ENCODE measurements at regions not wholly inside any gene's neighbourhood (a gene's known extent, or its start where the extent isn't known, plus 50 kb on each side); places are given as distances from the start of the nearest gene placed in this dataset.

DNA sequence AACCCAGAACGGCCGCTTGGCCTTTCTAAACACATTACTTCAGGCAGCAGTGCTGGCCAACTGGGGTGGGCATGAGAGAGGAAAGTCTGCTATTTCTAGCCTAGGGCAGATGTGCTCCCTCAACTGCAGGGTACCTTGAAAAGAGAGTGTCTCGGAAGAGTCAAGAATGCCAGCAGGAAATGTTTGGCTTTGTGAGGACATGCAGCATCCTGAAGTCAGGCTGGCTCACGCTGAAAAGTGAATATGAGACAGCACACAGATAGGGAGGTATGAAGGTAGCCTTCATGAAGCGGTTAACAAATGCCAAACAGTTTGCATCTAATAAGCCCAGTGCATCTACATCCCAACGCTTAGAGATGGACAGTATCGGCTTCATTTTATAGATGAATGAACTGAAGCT lies 65.0 kb upstream of the NCKAP5 start:
- no peak for TF ChIP-seq SNAI2 (CRISPR knock-in tag; IDR thresholded peaks at IDR 0.05)
- no peak for TF ChIP-seq ZNF565 (CRISPR knock-in tag; conservative IDR thresholded peaks at IDR 0.05; ENCODE audit: low read depth)
- no peak for TF ChIP-seq TOX (CRISPR knock-in tag; IDR thresholded peaks at IDR 0.05; ENCODE audit: borderline replicate concordance)
- TF ChIP-seq ISL1 (CRISPR knock-in tag; IDR thresholded peaks at IDR 0.05) = no peak
- TF ChIP-seq, protein P1, sequence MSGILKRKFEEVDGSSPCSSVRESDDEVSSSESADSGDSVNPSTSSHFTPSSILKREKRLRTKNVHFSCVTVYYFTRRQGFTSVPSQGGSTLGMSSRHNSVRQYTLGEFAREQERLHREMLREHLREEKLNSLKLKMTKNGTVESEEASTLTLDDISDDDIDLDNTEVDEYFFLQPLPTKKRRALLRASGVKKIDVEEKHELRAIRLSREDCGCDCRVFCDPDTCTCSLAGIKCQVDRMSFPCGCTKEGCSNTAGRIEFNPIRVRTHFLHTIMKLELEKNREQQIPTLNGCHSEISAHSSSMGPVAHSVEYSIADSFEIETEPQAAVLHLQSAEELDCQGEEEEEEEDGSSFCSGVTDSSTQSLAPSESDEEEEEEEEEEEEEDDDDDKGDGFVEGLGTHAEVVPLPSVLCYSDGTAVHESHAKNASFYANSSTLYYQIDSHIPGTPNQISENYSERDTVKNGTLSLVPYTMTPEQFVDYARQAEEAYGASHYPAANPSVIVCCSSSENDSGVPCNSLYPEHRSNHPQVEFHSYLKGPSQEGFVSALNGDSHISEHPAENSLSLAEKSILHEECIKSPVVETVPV (CRISPR knock-in tag; IDR thresholded peaks at IDR 0.05) = no peak

DNA sequence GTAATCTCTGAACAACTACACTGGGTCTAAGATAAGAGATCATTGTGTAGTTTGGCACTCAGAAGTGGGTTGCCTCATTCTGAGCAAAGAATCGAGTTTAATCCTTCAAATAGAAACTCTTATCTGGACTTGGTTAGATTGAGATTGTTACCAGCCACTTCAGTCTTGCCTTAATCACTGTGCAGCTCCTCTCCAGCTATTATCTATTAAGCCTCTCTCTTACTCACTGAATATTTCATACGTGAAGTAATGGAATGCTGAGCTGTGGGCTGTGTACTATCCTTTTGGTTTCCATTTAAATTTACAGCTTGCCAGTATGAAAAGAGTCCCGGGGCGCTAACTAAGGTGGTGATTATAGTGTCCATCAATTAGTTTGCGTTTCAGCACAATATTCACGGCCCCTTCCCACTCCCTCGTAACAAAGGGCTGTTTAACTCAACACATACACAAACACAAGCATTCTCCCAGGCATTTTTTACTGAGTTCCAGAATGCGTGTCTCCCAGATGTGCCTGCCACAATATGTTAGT lies 65.7 kb upstream of the NCKAP5 start:
- no peak for ATAC-seq
- TF ChIP-seq, protein P2, sequence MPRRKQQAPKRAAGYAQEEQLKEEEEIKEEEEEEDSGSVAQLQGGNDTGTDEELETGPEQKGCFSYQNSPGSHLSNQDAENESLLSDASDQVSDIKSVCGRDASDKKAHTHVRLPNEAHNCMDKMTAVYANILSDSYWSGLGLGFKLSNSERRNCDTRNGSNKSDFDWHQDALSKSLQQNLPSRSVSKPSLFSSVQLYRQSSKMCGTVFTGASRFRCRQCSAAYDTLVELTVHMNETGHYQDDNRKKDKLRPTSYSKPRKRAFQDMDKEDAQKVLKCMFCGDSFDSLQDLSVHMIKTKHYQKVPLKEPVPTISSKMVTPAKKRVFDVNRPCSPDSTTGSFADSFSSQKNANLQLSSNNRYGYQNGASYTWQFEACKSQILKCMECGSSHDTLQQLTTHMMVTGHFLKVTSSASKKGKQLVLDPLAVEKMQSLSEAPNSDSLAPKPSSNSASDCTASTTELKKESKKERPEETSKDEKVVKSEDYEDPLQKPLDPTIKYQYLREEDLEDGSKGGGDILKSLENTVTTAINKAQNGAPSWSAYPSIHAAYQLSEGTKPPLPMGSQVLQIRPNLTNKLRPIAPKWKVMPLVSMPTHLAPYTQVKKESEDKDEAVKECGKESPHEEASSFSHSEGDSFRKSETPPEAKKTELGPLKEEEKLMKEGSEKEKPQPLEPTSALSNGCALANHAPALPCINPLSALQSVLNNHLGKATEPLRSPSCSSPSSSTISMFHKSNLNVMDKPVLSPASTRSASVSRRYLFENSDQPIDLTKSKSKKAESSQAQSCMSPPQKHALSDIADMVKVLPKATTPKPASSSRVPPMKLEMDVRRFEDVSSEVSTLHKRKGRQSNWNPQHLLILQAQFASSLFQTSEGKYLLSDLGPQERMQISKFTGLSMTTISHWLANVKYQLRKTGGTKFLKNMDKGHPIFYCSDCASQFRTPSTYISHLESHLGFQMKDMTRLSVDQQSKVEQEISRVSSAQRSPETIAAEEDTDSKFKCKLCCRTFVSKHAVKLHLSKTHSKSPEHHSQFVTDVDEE (CRISPR knock-in tag; IDR thresholded peaks at IDR 0.05) = no peak
- TF ChIP-seq, protein P3, sequence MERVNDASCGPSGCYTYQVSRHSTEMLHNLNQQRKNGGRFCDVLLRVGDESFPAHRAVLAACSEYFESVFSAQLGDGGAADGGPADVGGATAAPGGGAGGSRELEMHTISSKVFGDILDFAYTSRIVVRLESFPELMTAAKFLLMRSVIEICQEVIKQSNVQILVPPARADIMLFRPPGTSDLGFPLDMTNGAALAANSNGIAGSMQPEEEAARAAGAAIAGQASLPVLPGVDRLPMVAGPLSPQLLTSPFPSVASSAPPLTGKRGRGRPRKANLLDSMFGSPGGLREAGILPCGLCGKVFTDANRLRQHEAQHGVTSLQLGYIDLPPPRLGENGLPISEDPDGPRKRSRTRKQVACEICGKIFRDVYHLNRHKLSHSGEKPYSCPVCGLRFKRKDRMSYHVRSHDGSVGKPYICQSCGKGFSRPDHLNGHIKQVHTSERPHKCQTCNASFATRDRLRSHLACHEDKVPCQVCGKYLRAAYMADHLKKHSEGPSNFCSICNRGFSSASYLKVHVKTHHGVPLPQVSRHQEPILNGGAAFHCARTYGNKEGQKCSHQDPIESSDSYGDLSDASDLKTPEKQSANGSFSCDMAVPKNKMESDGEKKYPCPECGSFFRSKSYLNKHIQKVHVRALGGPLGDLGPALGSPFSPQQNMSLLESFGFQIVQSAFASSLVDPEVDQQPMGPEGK (CRISPR knock-in tag; IDR thresholded peaks at IDR 0.05; ENCODE audit: borderline replicate concordance) = no peak
- TF ChIP-seq ISL1 (CRISPR knock-in tag; IDR thresholded peaks at IDR 0.05) (peak; percentile 91), TOX (CRISPR knock-in tag; IDR thresholded peaks at IDR 0.05; ENCODE audit: borderline replicate concordance) (no peak), CSDC2 (CRISPR knock-in tag; IDR thresholded peaks at IDR 0.05) (no peak)
- TF ChIP-seq, protein P4, sequence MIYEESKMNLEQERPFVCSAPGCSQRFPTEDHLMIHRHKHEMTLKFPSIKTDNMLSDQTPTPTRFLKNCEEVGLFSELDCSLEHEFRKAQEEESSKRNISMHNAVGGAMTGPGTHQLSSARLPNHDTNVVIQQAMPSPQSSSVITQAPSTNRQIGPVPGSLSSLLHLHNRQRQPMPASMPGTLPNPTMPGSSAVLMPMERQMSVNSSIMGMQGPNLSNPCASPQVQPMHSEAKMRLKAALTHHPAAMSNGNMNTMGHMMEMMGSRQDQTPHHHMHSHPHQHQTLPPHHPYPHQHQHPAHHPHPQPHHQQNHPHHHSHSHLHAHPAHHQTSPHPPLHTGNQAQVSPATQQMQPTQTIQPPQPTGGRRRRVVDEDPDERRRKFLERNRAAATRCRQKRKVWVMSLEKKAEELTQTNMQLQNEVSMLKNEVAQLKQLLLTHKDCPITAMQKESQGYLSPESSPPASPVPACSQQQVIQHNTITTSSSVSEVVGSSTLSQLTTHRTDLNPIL (CRISPR knock-in tag; IDR thresholded peaks at IDR 0.05; ENCODE audit: low read depth) = peak; percentile 84

More for the DNA sequence above, 65.0 kb upstream of the NCKAP5 start:
- ATAC-seq = no peak

DNA sequence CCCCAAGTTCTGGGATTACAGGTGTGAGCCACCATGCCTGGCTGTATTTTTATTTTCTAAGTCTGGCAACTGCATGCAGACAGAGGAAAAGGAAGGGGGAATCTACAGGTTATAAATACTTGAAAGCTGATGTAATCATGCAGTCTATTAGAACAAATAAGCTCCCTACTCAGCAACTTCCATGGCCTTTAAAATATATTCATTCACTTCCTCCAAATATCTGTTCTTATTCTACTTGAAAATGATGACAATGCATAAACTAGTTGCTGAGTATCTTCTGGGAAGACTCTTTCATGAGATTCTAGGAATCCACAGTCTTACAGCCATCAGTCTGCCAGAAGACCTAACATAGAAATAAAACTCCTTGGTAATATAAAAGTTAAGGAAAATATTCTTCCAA lies 66.9 kb upstream of the NCKAP5 start:
- TF ChIP-seq ESRRG (CRISPR knock-in tag; IDR thresholded peaks at IDR 0.05) (no peak), ARNTL (CRISPR knock-in tag; IDR thresholded peaks at IDR 0.05; ENCODE audit: borderline replicate concordance, low read depth) (no peak), ZNF565 (CRISPR knock-in tag; conservative IDR thresholded peaks at IDR 0.05; ENCODE audit: low read depth) (no peak), GLIS3 (CRISPR knock-in tag; IDR thresholded peaks at IDR 0.05) (no peak), TOX (CRISPR knock-in tag; IDR thresholded peaks at IDR 0.05; ENCODE audit: borderline replicate concordance) (no peak), TCF4 (CRISPR knock-in tag; IDR thresholded peaks at IDR 0.05; ENCODE audit: borderline replicate concordance) (no peak), ZFP30 (CRISPR knock-in tag; IDR thresholded peaks at IDR 0.05) (no peak), PPARA (CRISPR knock-in tag; IDR thresholded peaks at IDR 0.05; ENCODE audit: borderline replicate concordance) (no peak), ZNF70 (CRISPR knock-in tag; IDR thresholded peaks at IDR 0.05) (no peak), OSR1 (CRISPR knock-in tag; IDR thresholded peaks at IDR 0.05) (no peak), RARB (CRISPR knock-in tag; IDR thresholded peaks at IDR 0.05) (no peak), ZNF8 (CRISPR knock-in tag; IDR thresholded peaks at IDR 0.05) (no peak), CSDC2 (CRISPR knock-in tag; IDR thresholded peaks at IDR 0.05) (no peak), ISL1 (CRISPR knock-in tag; IDR thresholded peaks at IDR 0.05) (no peak)
- TF ChIP-seq, protein P3 (CRISPR knock-in tag; IDR thresholded peaks at IDR 0.05; ENCODE audit: borderline replicate concordance) = no peak
- TF ChIP-seq, protein P4 (CRISPR knock-in tag; IDR thresholded peaks at IDR 0.05; ENCODE audit: low read depth) = no peak
- TF ChIP-seq, protein P2 (CRISPR knock-in tag; IDR thresholded peaks at IDR 0.05) = no peak
- TF ChIP-seq, protein P5, sequence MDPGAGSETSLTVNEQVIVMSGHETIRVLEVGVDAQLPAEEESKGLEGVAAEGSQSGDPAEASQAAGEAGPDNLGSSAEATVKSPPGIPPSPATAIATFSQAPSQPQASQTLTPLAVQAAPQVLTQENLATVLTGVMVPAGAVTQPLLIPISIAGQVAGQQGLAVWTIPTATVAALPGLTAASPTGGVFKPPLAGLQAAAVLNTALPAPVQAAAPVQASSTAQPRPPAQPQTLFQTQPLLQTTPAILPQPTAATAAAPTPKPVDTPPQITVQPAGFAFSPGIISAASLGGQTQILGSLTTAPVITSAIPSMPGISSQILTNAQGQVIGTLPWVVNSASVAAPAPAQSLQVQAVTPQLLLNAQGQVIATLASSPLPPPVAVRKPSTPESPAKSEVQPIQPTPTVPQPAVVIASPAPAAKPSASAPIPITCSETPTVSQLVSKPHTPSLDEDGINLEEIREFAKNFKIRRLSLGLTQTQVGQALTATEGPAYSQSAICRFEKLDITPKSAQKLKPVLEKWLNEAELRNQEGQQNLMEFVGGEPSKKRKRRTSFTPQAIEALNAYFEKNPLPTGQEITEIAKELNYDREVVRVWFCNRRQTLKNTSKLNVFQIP (CRISPR knock-in tag; IDR thresholded peaks at IDR 0.05; ENCODE audit: borderline replicate concordance, low read depth) = no peak
- no peak for ATAC-seq

Measured in SK-N-SH treated with all-trans-retinoic acid at 6 μM for 48 hours (cell line).